GM12878 (cell line): ENCODE measurements at regions not wholly inside any gene's neighbourhood (a gene's known extent, or its start where the extent isn't known, plus 50 kb on each side); places are given as distances from the start of the nearest gene placed in this dataset.

Experiments used
- ATAC-seq: fragments of 200-7000 bp; cut with Tn5 transposase; 3 replicates; pipeline ENCODE4 v1.9.1; 2020; ENCODE audit warnings: mild to moderate bottlenecking, moderate library complexity
- BruUV-seq: library from RNA; stranded (reverse); fragments of 400-500 nt; replicated peaks from 2 replicates; lab custom pipeline; 2021; lab: Mats Ljungman, UMichigan
- CTCF ChIA-PET: fragments of 300-600 bp; sonication (Branson Sonifier 250); formaldehyde crosslinking; extraction: SDS; loops from one replicate; lab custom pipeline; 2021; ENCODE audit warnings: inconsistent platforms; lab: Yijun Ruan, JAX
- POLR2A ChIA-PET: fragments of 350-600 bp; formaldehyde crosslinking; extraction: SDS; loops from one replicate; lab custom pipeline; 2021; ENCODE audit warnings: inconsistent platforms; lab: Charles Lee
- RAD21 ChIA-PET: fragments of 300-600 bp; sonication (Branson Sonifier 250); formaldehyde crosslinking; loops from one replicate; lab custom pipeline; 2023; ENCODE audit warnings: antibody characterized with exemption; ENCODE audit not compliant: unreplicated experiment; lab: Charles Lee
- SMC1A ChIA-PET: fragments of 300-600 bp; sonication (Branson Sonifier 250); formaldehyde crosslinking; loops from one replicate; lab custom pipeline; 2023; ENCODE audit not compliant: unreplicated experiment, uncharacterized antibody; lab: Charles Lee
- DNase-seq: peaks from one replicate; pipeline ENCODE4 v3.0.0-alpha.2; 2011; ENCODE audit warnings: low read depth, low spot score
- FAIRE-seq: peaks from 3 replicates; lab custom pipeline; 2011; peaks lifted over from hg19 to GRCh38; lab: Jason Lieb, UNC
- H2AFZ ChIP-seq: 2 replicates; pipeline ENCODE4 v1.6.0; 2011; ENCODE audit warnings: low read depth, low read length, control low read depth; ENCODE audit not compliant: control insufficient read depth
- H3K27ac ChIP-seq: 2 replicates; pipeline ENCODE4 v1.5.1; 2011; ENCODE audit warnings: control low read depth; ENCODE audit not compliant: control insufficient read depth, insufficient read depth
- H3K27me3 ChIP-seq, 2 experiments: replicated peaks in 1 of 2; 2 replicates each; pipeline versions ENCODE4 v1.6.0 to v1.6.1; 2011; ENCODE audit warnings: low read length in 1 of 2; ENCODE audit not compliant: control insufficient read depth in 2 of 2, insufficient read depth in 2 of 2
- H3K36me3 ChIP-seq, 2 experiments: 2 replicates each; pipeline ENCODE4 v1.5.1; 2011; ENCODE audit warnings: low read length in 1 of 2; ENCODE audit not compliant: control insufficient read depth in 2 of 2, insufficient read depth in 2 of 2
- H3K4me1 ChIP-seq: 2 replicates; pipeline ENCODE4 v1.6.1; 2011; ENCODE audit warnings: mild to moderate bottlenecking, low read length, moderate library complexity, mixed read lengths; ENCODE audit not compliant: control insufficient read depth, insufficient read depth
- H3K4me2 ChIP-seq: 2 replicates; pipeline ENCODE4 v1.6.0; 2011; ENCODE audit warnings: control low read depth; ENCODE audit not compliant: control insufficient read depth, insufficient read depth
- H3K4me3 ChIP-seq: fragments of 200-600 bp; sonication (generic); 2 replicates; pipeline ENCODE4 v1.5.1; 2016
- H3K79me2 ChIP-seq: 2 replicates; pipeline ENCODE4 v1.6.0; 2011; ENCODE audit warnings: low read length; ENCODE audit not compliant: control insufficient read depth, insufficient read depth
- H3K9ac ChIP-seq: 2 replicates; pipeline ENCODE4 v1.8.0; 2011; ENCODE audit warnings: low read length, control low read depth, mixed read lengths; ENCODE audit not compliant: control insufficient read depth, insufficient read depth
- H3K9me3 ChIP-seq: replicated peaks from 3 replicates; pipeline ENCODE4 v1.5.1; 2011; ENCODE audit warnings: mild to moderate bottlenecking, low read length; ENCODE audit not compliant: control insufficient read depth, insufficient read depth
- H4K20me1 ChIP-seq: 2 replicates; pipeline ENCODE4 v1.6.0; 2011; ENCODE audit not compliant: control insufficient read depth, insufficient read depth
- BCL3 ChIP-seq: IDR thresholded peaks from 2 replicates; pipeline ENCODE4 v1.6.1; 2011; ENCODE audit warnings: borderline replicate concordance, low read depth, mild to moderate bottlenecking, moderate library complexity, low read length; ENCODE audit not compliant: insufficient read depth, poor library complexity, severe bottlenecking
- CBFB ChIP-seq: IDR thresholded peaks from 2 replicates; pipeline ENCODE4 v1.6.1; 2016; ENCODE audit warnings: antibody characterized with exemption, low read depth
- EP300 ChIP-seq, 2 experiments: fragments of 150-350 bp in 1 of 2; IDR thresholded peaks; 2 replicates each; pipeline ENCODE4 v1.6.1; 2011 to 2012; ENCODE audit warnings: low read depth in 2 of 2, low read length in 2 of 2, borderline replicate concordance in 1 of 2, improper control_type of control experiment in 1 of 2, inconsistent platforms in 1 of 2; ENCODE audit not compliant: control insufficient read depth in 1 of 2
- RUNX3 ChIP-seq: IDR thresholded peaks from 2 replicates; pipeline ENCODE4 v1.6.1; 2012; ENCODE audit warnings: low read length, inconsistent platforms
- SRF ChIP-seq, 2 experiments: IDR thresholded peaks; 2 replicates each; pipeline ENCODE4 v1.6.1; 2011; ENCODE audit warnings: low read depth in 2 of 2, low read length in 2 of 2, mild to moderate bottlenecking in 1 of 2, moderate library complexity in 1 of 2
- WGBS: methylation state at CpG from one replicate; pipeline ENCODE4 v1.1.6; 2016; ENCODE audit warnings: low lambda C conversion rate; ENCODE audit not compliant: insufficient replicate concordance, insufficient coverage; ENCODE audit errors: missing lambda C conversion rate; 5-methylcytosine and 5-hydroxymethylcytosine counted together
- in situ Hi-C: fragments of 300-500 bp; cut with MboI; formaldehyde crosslinking; loops from 9 replicates; pipeline ENCODE4 v1.14.3; 2018; ENCODE audit warnings: mixed read lengths
- intact Hi-C: fragments of 100-400 bp; cut with micrococcal nuclease; formaldehyde crosslinking; loops from one replicate; pipeline ENCODE4 v1.14.2; 2022; ENCODE audit not compliant: unreplicated experiment
- TF ChIP-seq, protein P1 (sequence below): fragments of 450-650 bp; IDR thresholded peaks from 2 replicates; pipeline ENCODE4 v1.6.1; 2017; ENCODE audit warnings: mild to moderate bottlenecking, moderate library complexity

- TF ChIP-seq, protein P1, sequence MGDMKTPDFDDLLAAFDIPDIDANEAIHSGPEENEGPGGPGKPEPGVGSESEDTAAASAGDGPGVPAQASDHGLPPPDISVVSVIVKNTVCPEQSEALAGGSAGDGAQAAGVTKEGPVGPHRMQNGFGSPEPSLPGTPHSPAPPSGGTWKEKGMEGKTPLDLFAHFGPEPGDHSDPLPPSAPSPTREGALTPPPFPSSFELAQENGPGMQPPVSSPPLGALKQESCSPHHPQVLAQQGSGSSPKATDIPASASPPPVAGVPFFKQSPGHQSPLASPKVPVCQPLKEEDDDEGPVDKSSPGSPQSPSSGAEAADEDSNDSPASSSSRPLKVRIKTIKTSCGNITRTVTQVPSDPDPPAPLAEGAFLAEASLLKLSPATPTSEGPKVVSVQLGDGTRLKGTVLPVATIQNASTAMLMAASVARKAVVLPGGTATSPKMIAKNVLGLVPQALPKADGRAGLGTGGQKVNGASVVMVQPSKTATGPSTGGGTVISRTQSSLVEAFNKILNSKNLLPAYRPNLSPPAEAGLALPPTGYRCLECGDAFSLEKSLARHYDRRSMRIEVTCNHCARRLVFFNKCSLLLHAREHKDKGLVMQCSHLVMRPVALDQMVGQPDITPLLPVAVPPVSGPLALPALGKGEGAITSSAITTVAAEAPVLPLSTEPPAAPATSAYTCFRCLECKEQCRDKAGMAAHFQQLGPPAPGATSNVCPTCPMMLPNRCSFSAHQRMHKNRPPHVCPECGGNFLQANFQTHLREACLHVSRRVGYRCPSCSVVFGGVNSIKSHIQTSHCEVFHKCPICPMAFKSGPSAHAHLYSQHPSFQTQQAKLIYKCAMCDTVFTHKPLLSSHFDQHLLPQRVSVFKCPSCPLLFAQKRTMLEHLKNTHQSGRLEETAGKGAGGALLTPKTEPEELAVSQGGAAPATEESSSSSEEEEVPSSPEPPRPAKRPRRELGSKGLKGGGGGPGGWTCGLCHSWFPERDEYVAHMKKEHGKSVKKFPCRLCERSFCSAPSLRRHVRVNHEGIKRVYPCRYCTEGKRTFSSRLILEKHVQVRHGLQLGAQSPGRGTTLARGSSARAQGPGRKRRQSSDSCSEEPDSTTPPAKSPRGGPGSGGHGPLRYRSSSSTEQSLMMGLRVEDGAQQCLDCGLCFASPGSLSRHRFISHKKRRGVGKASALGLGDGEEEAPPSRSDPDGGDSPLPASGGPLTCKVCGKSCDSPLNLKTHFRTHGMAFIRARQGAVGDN, result no peak
- no peak for TF ChIP-seq SRF (IDR thresholded peaks at IDR 0.05; ENCODE audit: low read depth in 2 of 2, low read length in 2 of 2)
Observed at GRCh38 chr11:116356451-116356850, 416.3 kb downstream of the BUD13 start (continued).

DNA sequence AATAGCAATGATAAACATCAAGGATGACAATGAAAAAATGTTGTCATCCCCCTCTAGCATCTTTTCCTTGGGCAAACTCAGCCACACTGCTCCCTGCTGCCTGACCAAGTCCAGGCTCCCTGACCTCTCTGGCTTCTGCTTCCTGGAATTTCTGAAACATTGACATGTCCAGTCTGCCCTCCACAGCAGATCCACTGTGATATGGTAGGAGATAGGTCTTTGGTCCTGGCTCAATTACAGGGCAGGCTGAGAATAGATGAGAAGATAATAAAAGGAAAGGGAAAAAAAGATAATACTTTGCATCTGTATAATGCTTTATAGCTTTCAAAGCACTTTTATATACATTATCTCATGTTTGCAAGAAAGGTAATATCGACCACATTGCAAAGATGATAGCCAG lies 417.7 kb downstream of the BUD13 start:
- no peaks in the 10 kb centered on the region for H3K4me1 ChIP-seq
- ATAC-seq (no peak), DNase-seq (no peak), FAIRE-seq (no peak)
- H2AFZ ChIP-seq, result no peak overlapping the region
- 0% methylated on average over 1 of the region's 1 CpG for WGBS
- no peak overlapping the region for H3K9ac ChIP-seq
- in situ Hi-C loops (no loop called here), intact Hi-C loops (no loop called here)
- H3K9me3 ChIP-seq, result no peaks in the 10 kb centered on the region
- RAD21 ChIA-PET, result no interaction called here
- POLR2A ChIA-PET, result no interaction called here
- no peak overlapping the region for H3K4me3 ChIP-seq
- peaks cover 0 to 5% of the 10 kb centered on the region in 2 experiments; a peak in 3 of 4 replicates for H3K27me3 ChIP-seq
- no peak overlapping the region for H3K27ac ChIP-seq
- BruUV-seq, result no TSS peak
- SMC1A ChIA-PET, result no interaction called here
- CTCF ChIA-PET, result no interaction called here
- TF ChIP-seq CBFB (no peak), EP300 (IDR thresholded peaks at IDR 0.05; ENCODE audit: borderline replicate concordance in 1 of 2, control insufficient read depth in 1 of 2, low read depth in 2 of 2, low read length in 2 of 2) (no peak), BCL3 (no peak), RUNX3 (no peak)
- H3K4me2 ChIP-seq, result no peak overlapping the region
- H4K20me1 ChIP-seq, result no peaks in the 10 kb centered on the region
- H3K36me3 ChIP-seq, result no peaks in the 10 kb centered on the region
- H3K79me2 ChIP-seq, result no peaks in the 10 kb centered on the region
